ENCODE measurements at regions not wholly inside any gene's neighbourhood (a gene's known extent, or its start where the extent isn't known, plus 50 kb on each side); places are given as distances from the start of the nearest gene placed in this dataset.

- H3K79me2 ChIP-seq (ENCODE audit: insufficient read depth, low read length) = no peaks in the 10 kb centered on the region
- no peak overlapping the region for H3K9ac ChIP-seq (ENCODE audit: low read length)
- H3K36me3 ChIP-seq (ENCODE audit: control insufficient read depth in 1 of 2, insufficient read depth in 2 of 2, low read length in 2 of 2) = no peaks in the 10 kb centered on the region
- no peaks in the 10 kb centered on the region for H3K9me3 ChIP-seq (ENCODE audit: control insufficient read depth in 1 of 2, insufficient read depth in 1 of 2, low read depth in 1 of 2, low read length in 2 of 2)
- H3K4me3 ChIP-seq (replicated peaks in 1 of 2; ENCODE audit: low read depth in 1 of 2, low read length in 2 of 2) = no peak overlapping the region
- DNase-seq (ENCODE audit: low read depth, low spot score) = no peak
- H3K27ac ChIP-seq (ENCODE audit: low read depth, low read length) = no peak overlapping the region
- H3K27me3 ChIP-seq (ENCODE audit: insufficient read depth, low read length) = no peaks in the 10 kb centered on the region
- no TSS peak for BruUV-seq (replicated peaks)
- TF ChIP-seq EZH2phosphoT487 (IDR thresholded peaks at IDR 0.05; ENCODE audit: borderline replicate concordance) = no peak
- ChIA-PET CTCF (no interaction called here), RAD21 (ENCODE audit: low non-redundant PET in 1 of 2, low total read pairs in 2 of 2, uncharacterized antibody in 2 of 2, unreplicated experiment in 2 of 2) (no interaction called here), POLR2A (no interaction called here)
- H4K20me1 ChIP-seq (ENCODE audit: insufficient read depth) = no peaks in the 10 kb centered on the region
- H3K4me2 ChIP-seq (ENCODE audit: low read length) = no peak overlapping the region
- H3K4me1 ChIP-seq (ENCODE audit: control insufficient read depth in 1 of 2, insufficient read depth in 2 of 2, low read length in 2 of 2) = peaks cover 0 to 9% of the 10 kb centered on the region in 2 experiments; a peak in 2 of 4 replicates
- no peak for ATAC-seq
- H2AFZ ChIP-seq (ENCODE audit: low read depth, low read length, poor library complexity, severe bottlenecking) = no peak overlapping the region
- intact Hi-C loops (cut with micrococcal nuclease) = no loop called here
- no peaks in the 10 kb centered on the region for H3K9me2 ChIP-seq (ENCODE audit: insufficient read depth)
Measured at GRCh38 chr10:30542001-30542894, 87.3 kb downstream of the LYZL2 start.

DNA sequence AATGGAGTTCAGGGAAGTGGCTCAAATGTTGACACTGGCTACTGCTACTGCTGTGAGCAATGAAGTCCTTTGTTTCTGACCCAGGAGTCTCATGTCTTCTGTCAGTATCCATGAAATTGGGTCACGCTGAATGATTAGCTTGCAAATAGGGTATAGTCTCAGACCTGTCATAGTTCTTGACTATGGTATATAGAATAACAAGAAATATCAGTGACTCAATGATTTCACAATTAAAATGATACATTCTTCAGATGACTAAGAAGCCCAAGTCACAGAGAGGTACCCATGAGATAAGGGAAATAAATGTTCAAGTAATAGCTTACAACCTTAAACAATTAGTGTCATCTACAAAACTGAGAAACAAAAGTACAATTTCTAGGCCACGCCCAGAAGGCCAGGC lies 89.3 kb downstream of the LYZL2 start:
- Histone ChIP-seq H3K27me3 (ENCODE audit: insufficient read depth, low read length) (no peaks in the 10 kb centered on the region), H3K9ac (ENCODE audit: low read length) (no peak overlapping the region), H2AFZ (ENCODE audit: low read depth, low read length, poor library complexity, severe bottlenecking) (no peak overlapping the region), H4K20me1 (ENCODE audit: insufficient read depth) (no peaks in the 10 kb centered on the region), H3K9me2 (ENCODE audit: insufficient read depth) (no peaks in the 10 kb centered on the region), H3K4me1 (ENCODE audit: control insufficient read depth in 1 of 2, insufficient read depth in 2 of 2, low read length in 2 of 2) (peaks cover 0 to 9% of the 10 kb centered on the region in 2 experiments; a peak in 2 of 4 replicates), H3K36me3 (ENCODE audit: control insufficient read depth in 1 of 2, insufficient read depth in 2 of 2, low read length in 2 of 2) (no peaks in the 10 kb centered on the region), H3K9me3 (ENCODE audit: control insufficient read depth in 1 of 2, insufficient read depth in 1 of 2, low read depth in 1 of 2, low read length in 2 of 2) (no peaks in the 10 kb centered on the region), H3K4me3 (replicated peaks in 1 of 2; ENCODE audit: low read depth in 1 of 2, low read length in 2 of 2) (no peak overlapping the region), H3K79me2 (ENCODE audit: insufficient read depth, low read length) (no peaks in the 10 kb centered on the region), H3K4me2 (ENCODE audit: low read length) (no peak overlapping the region), H3K27ac (ENCODE audit: low read depth, low read length) (no peak overlapping the region)
- ChIA-PET CTCF (no interaction called here), POLR2A (no interaction called here), RAD21 (ENCODE audit: low non-redundant PET in 1 of 2, low total read pairs in 2 of 2, uncharacterized antibody in 2 of 2, unreplicated experiment in 2 of 2) (no interaction called here)
- TF ChIP-seq CTCF (IDR thresholded peaks at IDR 0.05 in 2 of 3, conservative IDR thresholded peaks at IDR 0.05 in 1 of 3; ENCODE audit: borderline replicate concordance in 1 of 3, insufficient read depth in 1 of 3, low read depth in 2 of 3, low read length in 2 of 3) (no peak), ZBTB33 (IDR thresholded peaks at IDR 0.05; ENCODE audit: extremely low read depth, insufficient replicate concordance, low read length) (no peak), EZH2phosphoT487 (IDR thresholded peaks at IDR 0.05; ENCODE audit: borderline replicate concordance) (no peak), POLR2AphosphoS5 (IDR thresholded peaks at IDR 0.05; ENCODE audit: low read depth, low read length) (no peak), POLR2A (IDR thresholded peaks at IDR 0.05; ENCODE audit: borderline replicate concordance, extremely low read depth, insufficient read depth, insufficient read length) (no peak), YY1 (IDR thresholded peaks at IDR 0.05; ENCODE audit: extremely low read depth, insufficient replicate concordance, low read depth, low read length) (no peak), ZNF274 (IDR thresholded peaks at IDR 0.05; ENCODE audit: low read depth, low read length) (no peak), MAX (IDR thresholded peaks at IDR 0.05) (no peak), SRF (IDR thresholded peaks at IDR 0.05; ENCODE audit: low read depth) (no peak), RAD21 (IDR thresholded peaks at IDR 0.05; ENCODE audit: low read depth) (no peak)
- no TSS peak for BruUV-seq (replicated peaks)
- DNase-seq (ENCODE audit: low read depth, low spot score) (no peak), ATAC-seq (no peak)
- intact Hi-C loops (cut with micrococcal nuclease) = no loop called here
